ENCODE measurements at regions not wholly inside any gene's neighbourhood (a gene's known extent, or its start where the extent isn't known, plus 50 kb on each side); places are given as distances from the start of the nearest gene placed in this dataset.

GRCh38 chr7:25409897-25410636 is 181.8 kb upstream of the NPVF start:
- no peak for TF ChIP-seq CTCF (IDR thresholded peaks at IDR 0.05; ENCODE audit: borderline replicate concordance, control extremely low read depth, extremely low read depth, insufficient read depth, missing control alignments)
- in situ Hi-C loops (cut with MboI; ENCODE audit: low sequenced_read_pairs, unreplicated experiment), result no loop called here
- DNase-seq (ENCODE audit: low spot score), result no peak

GRCh38 chr7:25420771-25421170 is 192.5 kb upstream of the NPVF start:
- DNase-seq (ENCODE audit: low spot score), result no peak
- in situ Hi-C loops (cut with MboI; ENCODE audit: low sequenced_read_pairs, unreplicated experiment), result no loop called here
- no peak for TF ChIP-seq CTCF (IDR thresholded peaks at IDR 0.05; ENCODE audit: borderline replicate concordance, control extremely low read depth, extremely low read depth, insufficient read depth, missing control alignments)

GRCh38 chr7:25424113-25424512 is 195.8 kb upstream of the NPVF start:
- TF ChIP-seq CTCF (IDR thresholded peaks at IDR 0.05; ENCODE audit: borderline replicate concordance, control extremely low read depth, extremely low read depth, insufficient read depth, missing control alignments), result no peak
- no peak for DNase-seq (ENCODE audit: low spot score)
- in situ Hi-C loops (cut with MboI; ENCODE audit: low sequenced_read_pairs, unreplicated experiment), result no loop called here

GRCh38 chr7:25424855-25425254 is 196.6 kb upstream of the NPVF start:
- no peak for TF ChIP-seq CTCF (IDR thresholded peaks at IDR 0.05; ENCODE audit: borderline replicate concordance, control extremely low read depth, extremely low read depth, insufficient read depth, missing control alignments)
- DNase-seq (ENCODE audit: low spot score), result no peak
- in situ Hi-C loops (cut with MboI; ENCODE audit: low sequenced_read_pairs, unreplicated experiment), result no loop called here

- no peak for TF ChIP-seq CTCF (IDR thresholded peaks at IDR 0.05; ENCODE audit: borderline replicate concordance, control extremely low read depth, extremely low read depth, insufficient read depth, missing control alignments)
- no peak for DNase-seq (ENCODE audit: low spot score)
Measured at GRCh38 chr7:25427721-25428120, 199.4 kb upstream of the NPVF start.

GRCh38 chr7:25429731-25430130 is 201.4 kb upstream of the NPVF start:
- no peak for TF ChIP-seq CTCF (IDR thresholded peaks at IDR 0.05; ENCODE audit: borderline replicate concordance, control extremely low read depth, extremely low read depth, insufficient read depth, missing control alignments)
- in situ Hi-C loops (cut with MboI; ENCODE audit: low sequenced_read_pairs, unreplicated experiment), result no loop called here
- DNase-seq (ENCODE audit: low spot score), result no peak

More at GRCh38 chr7:25427721-25428120, 199.4 kb upstream of the NPVF start:
- in situ Hi-C loops (cut with MboI; ENCODE audit: low sequenced_read_pairs, unreplicated experiment), result no loop called here
